HG02870 (cell line): ENCODE measurements at regions not wholly inside any gene's neighbourhood (a gene's known extent, or its start where the extent isn't known, plus 50 kb on each side); places are given as distances from the start of the nearest gene placed in this dataset.

Experiments used
- ATAC-seq: cut with Tn5 transposase; IDR thresholded peaks from one replicate; pipeline ENCODE4 v1.9.1; 2021; ENCODE audit warnings: mild to moderate bottlenecking, moderate library complexity; ENCODE audit not compliant: unreplicated experiment

DNA sequence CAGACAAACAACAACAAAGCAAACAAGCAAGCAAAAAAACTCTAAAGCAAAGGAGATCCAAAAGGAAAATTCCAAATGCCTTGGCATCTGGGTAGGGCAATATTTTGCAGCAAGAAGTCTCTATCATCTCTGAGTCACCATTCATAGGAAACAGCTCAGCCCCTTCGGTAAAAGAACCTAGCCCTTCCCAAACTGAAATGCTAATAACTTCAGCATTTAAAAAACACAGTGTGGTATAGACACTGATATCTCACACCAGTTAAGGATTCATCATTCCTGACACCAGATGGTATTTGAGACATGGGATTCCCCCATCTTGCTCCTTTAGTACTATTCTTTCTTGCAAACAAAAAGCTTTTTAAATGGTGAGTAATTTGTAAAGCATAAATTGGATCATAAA lies 491.8 kb downstream of the TXNL1 start:
- ATAC-seq: no peak

DNA sequence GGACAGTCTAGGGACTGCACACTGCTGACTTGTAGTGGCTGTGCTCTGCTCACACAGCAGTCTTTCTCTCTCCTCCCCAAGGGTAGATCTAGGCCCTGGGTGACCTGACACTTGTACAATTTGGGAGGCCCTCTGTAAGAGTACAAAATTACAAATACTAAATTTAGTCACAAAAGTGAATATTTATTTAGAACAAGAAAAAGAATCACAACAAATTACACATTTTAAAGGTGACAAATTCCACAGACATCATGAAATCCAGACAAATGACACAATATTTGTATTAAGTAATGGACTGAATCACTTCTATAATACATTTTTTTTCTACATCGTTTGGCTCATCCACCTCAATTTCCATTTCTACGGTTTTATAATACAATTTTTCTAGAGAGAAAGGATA lies 496.4 kb downstream of the TXNL1 start:
- ATAC-seq: no peak

DNA sequence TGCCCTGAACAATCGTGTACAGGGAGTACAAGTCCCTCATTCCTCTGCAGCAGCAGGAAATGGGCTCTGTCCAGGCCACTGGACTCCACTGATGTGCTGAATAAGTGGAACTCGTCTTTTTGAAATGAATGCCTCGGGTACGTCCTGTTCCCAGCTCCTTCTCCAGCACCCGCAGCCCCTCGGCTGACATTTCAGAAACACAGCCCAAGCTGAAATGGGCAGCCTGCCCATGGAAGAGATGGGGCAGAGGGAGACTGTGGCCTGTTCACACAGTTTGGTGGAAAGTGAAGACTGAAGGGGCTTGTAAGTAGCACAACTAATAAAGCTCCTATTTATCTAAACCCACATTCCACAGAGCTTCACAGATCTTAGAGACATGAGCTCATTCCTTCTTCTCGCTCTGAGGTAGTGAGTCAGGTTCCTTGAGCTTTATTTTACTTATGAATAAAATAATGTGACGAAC lies 498.6 kb downstream of the TXNL1 start:
- ATAC-seq: no peak

DNA sequence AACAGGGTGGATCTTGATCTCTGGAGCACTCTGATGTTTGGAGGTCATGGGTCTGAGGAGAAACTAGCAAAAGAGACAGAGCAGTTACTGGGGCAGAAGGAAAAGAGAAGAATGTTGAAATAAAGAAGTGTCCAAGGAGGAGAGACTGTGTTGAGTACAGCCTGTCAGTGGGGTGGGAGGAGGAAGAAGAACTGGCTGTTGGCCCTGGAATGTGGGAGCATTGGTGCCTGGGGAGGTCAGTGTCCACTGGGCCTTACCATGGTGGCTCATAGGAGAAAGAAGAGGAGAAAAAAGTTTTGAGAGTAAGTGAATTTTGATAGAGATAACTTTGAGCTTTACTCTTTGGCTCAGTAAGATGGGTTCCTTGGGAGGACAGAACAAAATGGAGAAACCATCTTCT lies 499.0 kb downstream of the TXNL1 start:
- no peak for ATAC-seq

DNA sequence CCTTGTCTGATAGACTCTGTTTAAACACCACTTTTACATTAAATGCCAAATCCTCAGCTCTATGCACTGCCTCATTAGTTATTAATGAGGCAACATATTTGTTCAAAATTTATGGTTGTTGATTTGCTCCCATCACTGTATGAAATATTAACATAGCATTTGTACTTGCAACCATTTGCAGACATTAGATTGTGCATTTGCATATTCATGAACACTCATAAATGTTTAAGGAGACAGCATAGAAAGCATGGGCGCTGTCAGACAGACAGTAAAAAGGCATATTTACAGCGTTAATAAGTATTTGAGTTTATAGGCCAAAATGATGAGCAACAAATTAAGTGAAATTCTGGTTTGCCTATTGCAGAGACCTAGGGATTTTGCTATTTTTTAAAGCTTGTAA lies 502.3 kb downstream of the TXNL1 start:
- ATAC-seq: no peak

DNA sequence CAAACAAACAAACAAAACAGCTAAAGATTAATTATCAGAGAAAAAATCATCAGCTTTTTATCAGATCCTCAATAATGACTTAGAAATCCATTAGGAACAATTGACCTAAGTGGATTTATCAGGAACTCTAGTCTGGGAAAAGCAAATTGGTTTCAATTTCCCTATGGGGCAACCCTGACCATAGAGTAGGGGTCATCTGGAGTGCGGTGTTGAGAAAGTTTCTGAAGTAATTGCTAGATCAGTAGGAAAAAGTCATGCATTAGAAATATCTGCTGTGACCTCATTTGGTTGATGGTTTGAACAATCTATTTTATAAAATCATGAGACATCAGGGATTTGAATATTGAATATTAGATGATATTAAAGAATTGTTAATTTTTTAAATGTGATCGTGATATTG lies 507.9 kb downstream of the TXNL1 start:
- ATAC-seq: no peak

DNA sequence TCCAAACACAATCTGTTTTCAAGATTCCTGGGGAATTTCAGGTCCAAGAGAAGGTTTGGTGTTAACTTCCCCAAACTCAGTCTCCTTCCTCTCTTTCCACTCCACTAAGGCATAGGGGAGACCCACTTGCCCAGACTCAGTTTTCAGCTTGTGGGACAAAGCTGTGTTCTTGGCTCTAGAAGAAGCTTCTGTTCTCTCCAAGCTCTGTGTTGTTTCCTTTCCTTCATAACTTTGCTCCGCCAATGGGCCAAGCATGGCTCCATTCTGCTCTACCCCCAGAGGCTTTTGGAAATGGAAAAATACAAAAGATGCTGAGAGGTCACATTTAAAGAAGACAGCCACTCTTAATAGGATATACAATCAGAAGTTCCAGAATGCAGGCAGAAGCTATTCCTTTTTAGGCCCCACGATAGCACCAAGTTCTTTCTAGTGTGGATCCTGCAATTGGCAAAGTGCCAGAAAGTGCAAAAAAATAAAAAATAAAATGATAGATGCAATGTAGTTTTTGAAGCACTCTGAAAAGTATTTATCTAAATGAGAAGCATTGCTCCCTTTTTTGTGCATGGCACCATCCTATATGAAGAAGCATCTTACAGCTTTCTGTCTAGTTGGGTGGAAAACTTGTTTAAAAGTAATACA lies 510.1 kb downstream of the TXNL1 start:
- ATAC-seq: no peak

DNA sequence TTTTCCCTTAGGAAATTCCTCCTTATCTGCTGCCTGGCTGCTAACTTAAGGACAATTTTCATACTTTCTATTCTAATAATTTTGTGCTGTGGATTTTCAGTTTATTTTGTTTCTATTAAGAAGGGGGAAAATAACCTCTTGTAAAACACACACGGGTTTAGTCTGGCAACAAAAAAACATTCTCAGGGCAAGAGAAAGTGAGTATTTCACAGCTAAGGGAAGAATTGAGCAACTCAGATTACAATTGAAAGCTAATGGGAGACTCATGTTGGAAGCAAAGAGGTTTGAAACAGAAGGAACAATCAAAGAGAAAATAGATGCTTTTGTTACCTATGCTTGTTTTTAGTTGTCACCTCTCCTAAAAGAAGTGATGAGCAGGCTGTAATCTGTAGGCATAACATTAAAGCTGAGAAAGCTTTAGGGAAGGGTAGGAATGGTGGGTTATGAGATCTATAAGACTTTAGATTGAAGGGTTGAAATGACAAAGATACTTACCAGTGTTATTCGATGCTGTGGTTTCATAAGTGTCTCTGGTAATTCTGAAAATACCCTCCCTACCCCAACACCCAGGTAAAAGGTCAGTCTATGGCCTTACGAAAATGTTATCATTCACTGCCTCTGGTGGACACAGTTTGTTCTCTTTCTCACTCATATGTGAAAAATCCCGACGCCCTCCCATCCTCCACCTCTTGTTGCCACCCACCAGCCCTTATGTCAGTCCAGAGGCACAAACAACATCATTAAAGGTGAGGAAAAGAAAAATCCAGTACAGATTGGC lies 510.9 kb downstream of the TXNL1 start:
- no peak for ATAC-seq

DNA sequence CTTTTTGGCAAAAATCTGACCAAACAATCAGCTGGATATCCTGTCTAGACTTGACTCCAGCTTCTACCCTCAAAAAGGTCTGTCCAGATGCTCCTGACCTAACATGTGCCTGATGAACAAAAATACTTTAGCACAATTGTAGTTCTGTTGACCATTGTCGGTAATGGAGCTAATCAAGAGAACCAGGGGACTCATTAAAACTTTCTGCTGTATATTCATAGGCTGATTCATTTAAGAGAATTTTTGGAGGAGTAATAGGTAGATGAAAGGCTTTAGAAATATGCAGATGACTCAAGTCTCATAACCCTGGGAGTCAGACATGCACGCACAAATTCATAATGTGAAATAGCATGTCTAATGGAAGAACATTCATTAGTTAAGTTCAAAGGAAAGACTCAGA lies 514.2 kb downstream of the TXNL1 start:
- no peak for ATAC-seq

DNA sequence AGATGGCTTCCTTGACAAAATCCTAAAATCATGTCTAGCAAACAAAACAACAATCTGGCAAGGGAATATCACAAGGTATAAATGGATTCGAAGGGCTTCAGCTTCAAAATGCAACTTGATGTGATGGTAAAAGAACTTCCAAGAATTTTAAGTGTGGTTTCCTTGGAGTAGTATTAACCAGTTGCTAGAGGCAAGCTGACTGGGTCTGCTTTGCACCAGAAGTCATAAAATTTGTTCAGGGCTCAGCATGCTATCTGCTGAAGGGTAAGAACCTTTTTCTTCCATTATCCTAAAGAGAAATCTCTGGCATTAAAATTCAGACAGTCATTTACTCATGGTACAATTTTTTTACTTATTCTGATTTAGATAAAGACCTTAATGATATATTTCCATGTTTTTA lies 516.7 kb downstream of the TXNL1 start:
- ATAC-seq: no peak

DNA sequence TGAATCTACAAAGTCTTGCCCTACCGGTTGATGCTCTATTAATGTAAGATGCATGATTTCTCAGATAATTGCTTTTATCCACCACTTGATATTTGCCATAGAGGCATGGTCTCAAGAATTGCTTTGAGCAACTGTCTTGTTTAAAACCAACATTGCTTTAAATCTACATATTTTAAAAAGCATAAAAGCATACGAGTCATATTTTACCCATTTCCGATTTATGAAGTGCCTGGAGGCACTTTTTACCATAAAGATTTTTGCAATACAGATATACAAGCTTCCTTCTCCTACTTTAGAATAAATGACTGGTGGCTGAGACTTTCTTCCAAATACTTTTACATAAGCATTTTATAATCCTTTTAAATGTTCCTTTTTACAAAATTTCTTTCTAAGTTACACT lies 517.6 kb downstream of the TXNL1 start:
- no peak for ATAC-seq

DNA sequence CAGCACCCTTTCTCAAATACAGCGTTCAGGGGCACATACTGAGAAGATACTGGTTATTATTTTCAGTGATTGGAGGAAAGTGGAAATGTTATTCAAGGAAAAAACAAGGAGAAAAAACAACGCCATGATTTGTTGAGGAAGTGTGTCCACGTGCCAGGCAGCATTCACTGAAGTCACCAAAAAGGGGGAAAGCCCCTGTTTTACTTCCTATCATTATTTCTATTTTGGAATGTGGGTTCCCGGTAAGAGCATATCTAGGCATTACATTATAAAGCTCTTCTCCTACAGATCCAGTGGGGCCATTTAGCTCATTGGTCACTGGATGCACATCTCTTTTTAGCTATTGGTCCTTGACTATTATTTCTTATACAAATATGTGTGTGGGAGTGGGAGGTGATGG lies 518.7 kb downstream of the TXNL1 start:
- ATAC-seq: no peak

DNA sequence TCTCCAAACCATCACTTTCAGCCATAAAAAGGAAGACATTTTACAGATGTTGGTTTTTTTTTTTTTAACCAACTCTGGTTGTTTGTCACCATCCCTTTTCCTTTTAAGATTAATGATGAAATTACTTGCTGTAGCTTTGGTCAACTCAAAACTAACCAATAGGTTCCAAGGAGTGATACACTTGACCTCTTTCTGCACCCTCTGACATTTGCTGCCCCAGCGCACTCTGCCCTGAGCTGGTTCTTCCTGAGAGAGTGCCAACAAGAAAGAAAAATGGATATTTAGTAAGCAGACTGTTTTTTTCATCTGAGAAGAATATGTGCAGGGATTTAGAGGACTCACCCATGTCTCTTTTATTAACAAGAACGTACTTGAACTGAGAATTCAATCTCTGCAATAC lies 520.0 kb downstream of the TXNL1 start:
- ATAC-seq: peak; percentile 49

DNA sequence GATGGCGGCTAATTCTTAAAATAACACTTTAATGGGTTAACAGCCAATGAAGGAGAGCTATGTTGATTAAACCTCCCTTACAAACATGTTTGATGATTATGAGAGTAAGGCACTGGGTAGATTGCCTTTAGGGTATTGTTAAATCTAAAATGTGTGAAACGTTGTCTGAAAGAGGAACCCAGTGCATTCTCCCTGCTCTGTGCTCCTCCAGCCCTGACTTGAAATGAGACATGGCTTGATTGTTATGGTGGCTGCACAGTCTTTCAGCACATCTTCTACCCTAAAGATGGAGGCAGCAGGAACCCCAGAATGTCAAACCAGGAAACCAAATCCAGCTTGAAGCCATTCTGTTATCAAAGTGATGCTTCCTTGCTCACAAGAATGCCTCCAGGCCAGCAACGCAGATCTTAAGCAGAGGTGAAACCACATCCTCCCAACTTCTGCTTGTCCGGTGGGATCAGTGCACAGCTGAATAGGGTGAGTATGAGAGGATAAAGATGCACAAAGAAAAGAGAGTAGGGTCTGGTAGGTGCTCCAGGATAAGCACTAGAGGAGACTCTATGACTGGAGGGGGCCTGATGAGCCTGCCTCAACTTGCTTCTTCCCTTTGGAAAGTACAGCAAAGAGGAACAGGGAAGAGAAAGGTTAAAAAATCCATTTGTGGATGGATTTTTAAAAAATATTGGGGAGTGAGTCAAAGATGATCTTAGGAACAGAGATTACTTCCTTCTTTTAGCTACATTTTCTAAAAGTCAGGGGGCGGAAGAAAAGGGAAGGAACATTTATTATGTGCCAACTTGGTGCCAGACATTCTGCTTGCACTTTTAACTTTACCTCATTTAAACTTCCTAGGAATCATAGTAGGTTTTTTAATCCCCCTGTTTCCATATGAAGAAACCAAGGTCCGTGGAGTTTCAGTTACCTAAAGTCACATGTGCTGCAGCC lies 523.0 kb downstream of the TXNL1 start:
- ATAC-seq: no peak

DNA sequence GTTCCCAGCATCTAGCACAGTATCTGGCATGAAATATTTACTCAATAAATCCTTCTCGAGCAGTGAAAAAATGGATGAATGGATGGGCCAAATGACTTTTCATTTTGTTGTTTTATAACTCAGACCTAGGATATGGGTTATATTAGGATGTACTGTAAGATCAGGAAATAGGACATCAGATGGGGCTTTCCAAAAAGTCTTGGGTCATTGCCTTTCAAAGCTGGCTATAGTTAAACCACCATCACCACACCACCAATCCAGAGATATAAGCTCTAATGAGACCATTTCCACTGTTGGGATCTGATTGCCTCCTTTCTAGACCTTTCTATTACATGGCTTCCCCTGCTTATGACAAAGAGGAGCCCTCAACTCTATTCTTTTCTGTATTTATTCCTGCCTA lies 525.0 kb upstream of the TCF4 start:
- ATAC-seq: no peak

DNA sequence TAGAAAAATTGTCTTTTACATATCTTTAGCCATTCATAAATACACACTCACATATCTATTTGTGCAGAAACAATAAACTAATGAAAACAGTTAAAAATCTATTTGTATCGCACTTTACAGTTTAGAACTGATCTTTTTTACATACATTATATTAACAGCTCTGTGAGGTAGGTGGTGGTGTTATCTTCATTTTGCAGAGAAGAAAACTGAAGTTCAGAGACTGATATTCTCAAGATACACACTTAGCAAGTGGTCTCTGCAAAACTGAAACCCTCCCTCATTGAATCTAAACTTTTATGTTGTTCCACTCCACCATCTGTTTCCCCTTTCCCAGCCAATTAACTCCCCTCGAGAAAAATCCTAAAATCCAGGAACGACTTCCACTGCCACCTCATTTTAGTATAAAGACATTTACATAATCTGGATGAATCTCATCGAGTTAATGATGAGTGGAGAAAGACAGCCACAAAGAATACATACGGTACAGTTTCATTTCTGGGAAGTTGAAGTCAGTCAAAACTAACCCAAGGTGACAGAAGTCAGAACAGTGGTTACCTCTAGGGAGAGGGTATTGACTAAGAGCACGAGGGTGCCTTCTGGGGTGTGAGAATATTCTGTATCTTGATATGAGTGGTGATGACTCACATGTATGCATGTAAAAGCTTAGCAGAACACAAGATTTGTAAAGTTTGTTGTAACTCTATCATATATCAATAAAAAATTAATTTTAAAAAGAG lies 524.2 kb upstream of the TCF4 start:
- peak; percentile 98 for ATAC-seq

DNA sequence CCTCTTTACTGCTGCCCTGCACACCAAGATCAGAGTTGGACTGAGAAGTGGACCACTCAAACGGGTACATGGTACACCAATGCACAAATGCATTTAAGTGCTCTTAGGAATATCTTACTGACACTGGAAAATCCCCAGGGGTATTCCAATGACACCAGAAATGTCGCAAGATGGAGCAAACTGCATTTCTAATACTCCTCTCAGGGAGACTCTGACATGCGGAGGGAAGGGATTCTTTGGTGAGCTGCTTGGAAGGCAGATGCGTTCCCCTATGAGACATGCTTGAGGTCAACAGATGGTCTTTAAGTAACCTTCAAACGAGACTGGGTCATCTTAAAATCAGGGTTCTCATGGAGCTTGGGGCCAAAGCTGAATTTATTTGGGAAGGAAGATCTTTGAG lies 521.8 kb upstream of the TCF4 start:
- no peak for ATAC-seq

DNA sequence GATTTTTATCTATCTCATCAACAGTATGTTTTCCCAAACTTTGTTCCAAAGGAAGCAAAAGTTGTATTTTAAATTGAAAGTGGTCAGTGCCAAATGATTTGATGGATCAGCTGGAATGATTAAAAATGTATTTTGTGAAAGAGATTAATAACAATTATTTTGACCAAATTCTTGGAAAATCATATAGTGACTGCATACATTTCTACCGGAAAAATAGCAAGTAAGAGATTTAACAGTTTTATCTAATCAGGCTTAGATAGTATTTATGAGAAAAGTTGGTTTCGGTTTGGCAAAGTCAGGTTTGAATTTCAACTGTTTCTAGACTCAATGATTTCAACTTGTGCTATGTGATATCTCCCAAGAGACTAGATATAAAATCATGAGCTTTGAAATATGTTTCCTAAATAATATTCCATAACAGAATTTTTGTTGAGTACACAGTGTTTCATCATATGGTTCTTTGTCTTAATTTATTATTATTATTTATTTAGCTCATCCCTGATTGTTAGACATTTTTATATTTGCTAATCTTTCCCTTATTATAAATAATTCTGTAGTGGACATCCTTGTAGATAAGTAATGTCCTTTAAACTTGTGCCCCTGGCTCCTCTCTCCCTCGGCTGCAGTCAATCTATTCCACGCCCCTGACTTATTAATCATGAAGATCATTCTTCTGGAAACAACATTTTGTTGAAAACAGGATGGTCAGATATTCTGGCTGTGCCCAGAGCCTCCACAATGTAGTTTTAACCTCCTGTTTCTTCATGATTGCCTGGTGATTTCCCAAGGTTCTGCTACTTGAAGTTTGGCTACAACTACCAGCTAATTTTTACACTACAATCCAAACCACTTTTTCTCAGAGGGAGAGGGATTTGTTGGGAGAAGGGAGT lies 520.7 kb upstream of the TCF4 start:
- ATAC-seq: no peak

DNA sequence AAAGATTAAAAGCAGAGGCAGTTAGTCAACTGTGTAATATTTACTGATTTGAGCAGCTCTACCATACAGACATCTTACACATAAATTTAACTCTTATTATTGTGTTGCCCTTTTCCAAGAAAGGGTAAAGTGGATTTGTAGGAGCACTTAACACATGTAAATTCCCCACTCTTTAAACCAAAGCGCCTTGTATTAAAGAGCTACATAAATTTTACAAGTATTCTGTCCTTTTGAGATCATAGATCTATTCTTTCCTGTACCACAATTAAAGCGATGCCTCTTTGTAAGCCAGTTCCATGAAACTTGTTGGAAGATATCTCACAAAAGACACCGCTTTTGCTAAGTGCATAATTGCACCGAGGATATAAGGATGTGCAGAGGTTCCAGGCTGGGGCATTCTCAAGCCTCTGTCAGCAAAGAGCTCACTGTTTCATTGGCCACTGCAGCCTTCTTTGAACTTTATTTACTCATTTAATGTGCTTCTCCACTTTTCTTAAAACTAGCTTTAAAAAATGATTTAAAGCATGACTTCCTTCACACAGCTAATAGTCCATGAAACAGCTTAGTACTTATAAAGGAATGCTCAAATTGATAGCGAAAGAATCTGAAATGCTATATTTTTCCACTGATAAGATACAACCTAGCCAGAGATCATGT lies 520.0 kb upstream of the TCF4 start:
- no peak for ATAC-seq
